Fibroblast of lung (primary cell): ENCODE measurements at regions not wholly inside any gene's neighbourhood (a gene's known extent, or its start where the extent isn't known, plus 50 kb on each side); places are given as distances from the start of the nearest gene placed in this dataset.

Source experiments
- EZH2 ChIP-seq: IDR thresholded peaks from 2 replicates; pipeline ENCODE4 v1.5.1; 2012; ENCODE audit warnings: low read length, control low read depth, mild to moderate bottlenecking; ENCODE audit errors: missing control alignments
- TF ChIP-seq, protein P1 (sequence below), 2 donors: IDR thresholded peaks in 1 of 2; conservative IDR thresholded peaks in 1 of 2; 1 replicate in 1 of 2; 2 replicates in 1 of 2; pipeline ENCODE4 v1.5.1; 2011 to 2012; ENCODE audit warnings: low read length in 2 of 2, control low read depth in 1 of 2, inconsistent platforms in 1 of 2, low read depth in 1 of 2, mild to moderate bottlenecking in 1 of 2

- TF ChIP-seq, protein P1, sequence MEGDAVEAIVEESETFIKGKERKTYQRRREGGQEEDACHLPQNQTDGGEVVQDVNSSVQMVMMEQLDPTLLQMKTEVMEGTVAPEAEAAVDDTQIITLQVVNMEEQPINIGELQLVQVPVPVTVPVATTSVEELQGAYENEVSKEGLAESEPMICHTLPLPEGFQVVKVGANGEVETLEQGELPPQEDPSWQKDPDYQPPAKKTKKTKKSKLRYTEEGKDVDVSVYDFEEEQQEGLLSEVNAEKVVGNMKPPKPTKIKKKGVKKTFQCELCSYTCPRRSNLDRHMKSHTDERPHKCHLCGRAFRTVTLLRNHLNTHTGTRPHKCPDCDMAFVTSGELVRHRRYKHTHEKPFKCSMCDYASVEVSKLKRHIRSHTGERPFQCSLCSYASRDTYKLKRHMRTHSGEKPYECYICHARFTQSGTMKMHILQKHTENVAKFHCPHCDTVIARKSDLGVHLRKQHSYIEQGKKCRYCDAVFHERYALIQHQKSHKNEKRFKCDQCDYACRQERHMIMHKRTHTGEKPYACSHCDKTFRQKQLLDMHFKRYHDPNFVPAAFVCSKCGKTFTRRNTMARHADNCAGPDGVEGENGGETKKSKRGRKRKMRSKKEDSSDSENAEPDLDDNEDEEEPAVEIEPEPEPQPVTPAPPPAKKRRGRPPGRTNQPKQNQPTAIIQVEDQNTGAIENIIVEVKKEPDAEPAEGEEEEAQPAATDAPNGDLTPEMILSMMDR (conservative IDR thresholded peaks at IDR 0.05 in 1 of 2, IDR thresholded peaks at IDR 0.05 in 1 of 2; ENCODE audit: low read depth in 1 of 2, low read length in 2 of 2) = no peak
- no peak for TF ChIP-seq EZH2
These were observed 102.5 kb upstream of the CRIM1 start for GRCh38 chr2:36253086-36253485.
